ENCODE measurements at regions not wholly inside any gene's neighbourhood (a gene's known extent, or its start where the extent isn't known, plus 50 kb on each side); places are given as distances from the start of the nearest gene placed in this dataset.

DNA sequence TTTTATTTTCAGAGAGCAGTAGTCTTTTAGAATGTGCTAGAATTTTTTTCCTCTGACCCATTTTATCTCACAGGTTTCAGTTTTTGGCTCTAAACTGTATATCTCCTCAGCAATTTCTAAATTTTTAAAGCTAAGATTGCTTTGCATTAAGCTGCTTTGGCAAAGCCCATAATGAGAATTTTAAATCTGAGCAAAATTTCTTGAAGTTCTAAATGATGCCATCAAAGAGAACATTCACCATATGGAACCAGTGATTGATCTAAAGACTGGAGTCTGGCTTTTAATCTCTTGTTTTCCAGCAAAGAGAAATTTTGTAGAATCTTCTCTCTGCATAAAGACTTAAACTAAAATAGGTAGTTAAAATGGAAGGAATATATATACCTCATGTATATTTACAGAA, 313.6 kb downstream of the TBC1D32 start:
- TF ChIP-seq, protein P1, sequence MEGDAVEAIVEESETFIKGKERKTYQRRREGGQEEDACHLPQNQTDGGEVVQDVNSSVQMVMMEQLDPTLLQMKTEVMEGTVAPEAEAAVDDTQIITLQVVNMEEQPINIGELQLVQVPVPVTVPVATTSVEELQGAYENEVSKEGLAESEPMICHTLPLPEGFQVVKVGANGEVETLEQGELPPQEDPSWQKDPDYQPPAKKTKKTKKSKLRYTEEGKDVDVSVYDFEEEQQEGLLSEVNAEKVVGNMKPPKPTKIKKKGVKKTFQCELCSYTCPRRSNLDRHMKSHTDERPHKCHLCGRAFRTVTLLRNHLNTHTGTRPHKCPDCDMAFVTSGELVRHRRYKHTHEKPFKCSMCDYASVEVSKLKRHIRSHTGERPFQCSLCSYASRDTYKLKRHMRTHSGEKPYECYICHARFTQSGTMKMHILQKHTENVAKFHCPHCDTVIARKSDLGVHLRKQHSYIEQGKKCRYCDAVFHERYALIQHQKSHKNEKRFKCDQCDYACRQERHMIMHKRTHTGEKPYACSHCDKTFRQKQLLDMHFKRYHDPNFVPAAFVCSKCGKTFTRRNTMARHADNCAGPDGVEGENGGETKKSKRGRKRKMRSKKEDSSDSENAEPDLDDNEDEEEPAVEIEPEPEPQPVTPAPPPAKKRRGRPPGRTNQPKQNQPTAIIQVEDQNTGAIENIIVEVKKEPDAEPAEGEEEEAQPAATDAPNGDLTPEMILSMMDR (IDR thresholded peaks at IDR 0.05; ENCODE audit: low read depth, low read length, missing control alignments): no peak
- no peak for DNase-seq (ENCODE audit: low read depth)
- no peak overlapping the region for H3K4me3 ChIP-seq (ENCODE audit: low read depth, low read length)

DNA sequence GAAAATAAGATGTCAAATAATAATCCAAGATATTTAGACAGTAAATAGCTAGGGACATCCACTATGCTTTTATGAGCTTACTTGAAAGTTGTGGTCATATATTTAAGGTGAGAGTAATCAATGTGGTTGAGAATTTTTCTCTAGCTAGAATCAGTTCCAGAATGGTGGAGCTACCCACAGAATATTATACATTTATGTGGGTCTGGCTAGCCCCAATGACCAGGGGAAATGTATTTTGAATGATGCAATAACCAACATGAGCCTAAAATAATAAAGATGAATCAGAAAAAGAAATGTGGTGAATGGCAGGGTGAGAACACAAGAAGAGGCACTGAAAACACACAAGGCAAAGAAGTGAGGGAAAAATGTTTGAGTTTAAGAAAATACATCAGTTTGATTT, 325.7 kb downstream of the TBC1D32 start:
- DNase-seq (ENCODE audit: low read depth): no peak
- TF ChIP-seq, protein P1 (IDR thresholded peaks at IDR 0.05; ENCODE audit: low read depth, low read length, missing control alignments): no peak
- H3K4me3 ChIP-seq (ENCODE audit: low read depth, low read length): no peak overlapping the region

GRCh38 chr6:121006024-121006423, 328.3 kb downstream of the TBC1D32 start:
- TF ChIP-seq, protein P1 (IDR thresholded peaks at IDR 0.05; ENCODE audit: low read depth, low read length, missing control alignments): no peak
- no peak overlapping the region for H3K4me3 ChIP-seq (ENCODE audit: low read depth, low read length)
- no peak for DNase-seq (ENCODE audit: low read depth)

DNA sequence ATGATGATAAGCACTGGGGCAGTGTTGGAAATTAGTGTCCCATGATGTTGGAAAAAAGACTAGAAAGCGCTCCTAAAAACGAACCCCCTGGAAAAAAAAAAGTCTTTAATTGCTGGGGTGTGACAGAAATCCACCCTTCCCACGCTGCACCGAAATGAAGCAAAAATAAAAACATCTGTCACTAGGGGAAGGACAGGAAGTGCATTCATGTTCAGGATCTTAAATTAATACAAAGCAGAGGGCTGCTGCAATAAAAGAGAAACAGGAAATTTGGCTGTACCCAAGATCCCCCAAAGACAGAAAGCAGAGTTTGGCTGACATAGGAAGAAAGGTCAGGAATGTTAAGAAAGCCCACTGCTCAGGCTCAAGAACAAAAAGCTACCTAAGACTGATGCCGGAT, 333.9 kb downstream of the TBC1D32 start:
- H3K4me3 ChIP-seq (ENCODE audit: low read depth, low read length): no peak overlapping the region
- TF ChIP-seq, protein P1 (IDR thresholded peaks at IDR 0.05; ENCODE audit: low read depth, low read length, missing control alignments): no peak
- DNase-seq (ENCODE audit: low read depth): no peak

DNA sequence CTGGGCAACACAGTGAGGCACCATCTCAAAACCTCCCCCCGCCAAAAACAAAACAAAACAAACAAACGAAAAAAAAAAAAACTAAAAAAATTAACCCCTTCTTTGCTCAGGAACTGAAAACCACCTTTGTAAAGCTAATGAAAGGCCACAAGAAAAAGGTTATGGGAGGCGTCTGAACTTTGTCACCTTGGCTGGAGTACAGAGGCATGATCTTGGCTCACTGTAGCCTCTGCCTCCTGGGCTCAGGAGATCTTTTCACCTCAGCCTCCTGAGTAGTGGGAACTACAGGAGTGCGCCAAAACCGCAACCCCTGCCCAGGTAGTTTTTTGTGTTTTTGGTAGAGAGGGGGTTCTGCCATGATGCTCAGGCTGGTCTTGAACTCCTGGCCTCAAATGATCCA, 337.9 kb downstream of the TBC1D32 start:
- TF ChIP-seq, protein P1 (IDR thresholded peaks at IDR 0.05; ENCODE audit: low read depth, low read length, missing control alignments): no peak
- DNase-seq (ENCODE audit: low read depth): no peak
- no peak overlapping the region for H3K4me3 ChIP-seq (ENCODE audit: low read depth, low read length)

DNA sequence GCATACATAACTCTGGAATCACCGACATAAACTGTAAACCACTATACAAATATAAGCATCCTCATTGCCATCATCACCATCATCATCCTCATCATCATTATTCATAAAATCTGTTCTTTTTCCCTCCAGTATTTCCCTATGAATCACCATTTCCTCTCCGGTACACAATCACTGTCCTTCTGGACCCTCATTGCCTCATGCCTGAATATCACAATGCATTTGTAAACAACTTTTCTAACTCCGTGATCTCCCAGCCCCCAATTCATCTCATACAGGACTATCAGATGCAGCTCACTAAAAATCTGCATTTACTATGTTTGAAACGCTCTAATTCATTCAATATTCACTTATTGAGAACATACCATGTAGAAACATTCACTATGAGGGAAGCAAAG, 339.7 kb downstream of the TBC1D32 start:
- TF ChIP-seq, protein P1 (IDR thresholded peaks at IDR 0.05; ENCODE audit: low read depth, low read length, missing control alignments): no peak

DNA sequence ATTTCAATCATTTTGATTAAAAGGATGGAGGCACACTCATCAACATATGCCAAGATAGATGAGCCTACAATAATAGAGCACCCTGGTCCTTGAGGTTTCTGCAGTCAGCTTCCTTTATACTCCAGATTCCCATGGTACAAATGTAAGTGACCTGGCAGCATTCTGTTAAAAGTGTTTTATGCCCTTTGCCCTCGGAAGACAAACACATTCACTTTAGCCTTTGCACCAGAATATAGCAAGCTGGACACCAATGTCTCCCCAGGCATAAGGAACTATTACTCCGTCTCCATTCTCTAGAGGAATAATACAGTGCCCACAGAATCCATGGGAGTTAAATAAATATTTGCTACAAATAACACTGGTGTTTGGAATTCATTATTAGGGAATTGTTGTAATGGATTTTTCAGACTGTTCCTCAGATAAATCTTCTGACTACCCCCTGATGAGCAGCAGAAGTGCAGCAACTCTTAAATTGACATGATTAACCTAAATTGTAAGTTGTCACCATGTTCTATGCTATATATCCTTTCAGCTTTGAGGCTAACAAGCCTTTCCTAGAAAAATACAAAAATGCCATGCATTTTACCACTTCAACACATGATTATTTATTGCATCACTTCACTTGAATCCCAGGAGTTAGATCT, 340.2 kb downstream of the TBC1D32 start:
- no peak for DNase-seq (ENCODE audit: low read depth)
- TF ChIP-seq, protein P1 (IDR thresholded peaks at IDR 0.05; ENCODE audit: low read depth, low read length, missing control alignments): no peak
- H3K4me3 ChIP-seq (ENCODE audit: low read depth, low read length): no peak overlapping the region

More for the DNA sequence above, 339.7 kb downstream of the TBC1D32 start:
- DNase-seq (ENCODE audit: low read depth): no peak
- H3K4me3 ChIP-seq (ENCODE audit: low read depth, low read length): no peak overlapping the region
